ENCODE measurements at regions not wholly inside any gene's neighbourhood (a gene's known extent, or its start where the extent isn't known, plus 50 kb on each side); places are given as distances from the start of the nearest gene placed in this dataset.
"Not testable (repeated sequence)": the region's sequence is repeated elsewhere in the genome, so short reads cannot be mapped to it uniquely, and the experiment has no call there.

GRCh38 chr6:48961781-48962415 is 501.2 kb downstream of the MMUT start:
- no peak for DNase-seq (ENCODE audit: low read depth, low spot score)
- no peak for TF ChIP-seq SUZ12 (IDR thresholded peaks at IDR 0.05; ENCODE audit: extremely low read depth, insufficient read depth, insufficient read length)
- TF ChIP-seq YY1 (IDR thresholded peaks at IDR 0.05; ENCODE audit: insufficient read depth, insufficient read length), result no peak
- TF ChIP-seq ZNF274 (IDR thresholded peaks at IDR 0.05; ENCODE audit: low read depth, low read length), result no peak

DNA sequence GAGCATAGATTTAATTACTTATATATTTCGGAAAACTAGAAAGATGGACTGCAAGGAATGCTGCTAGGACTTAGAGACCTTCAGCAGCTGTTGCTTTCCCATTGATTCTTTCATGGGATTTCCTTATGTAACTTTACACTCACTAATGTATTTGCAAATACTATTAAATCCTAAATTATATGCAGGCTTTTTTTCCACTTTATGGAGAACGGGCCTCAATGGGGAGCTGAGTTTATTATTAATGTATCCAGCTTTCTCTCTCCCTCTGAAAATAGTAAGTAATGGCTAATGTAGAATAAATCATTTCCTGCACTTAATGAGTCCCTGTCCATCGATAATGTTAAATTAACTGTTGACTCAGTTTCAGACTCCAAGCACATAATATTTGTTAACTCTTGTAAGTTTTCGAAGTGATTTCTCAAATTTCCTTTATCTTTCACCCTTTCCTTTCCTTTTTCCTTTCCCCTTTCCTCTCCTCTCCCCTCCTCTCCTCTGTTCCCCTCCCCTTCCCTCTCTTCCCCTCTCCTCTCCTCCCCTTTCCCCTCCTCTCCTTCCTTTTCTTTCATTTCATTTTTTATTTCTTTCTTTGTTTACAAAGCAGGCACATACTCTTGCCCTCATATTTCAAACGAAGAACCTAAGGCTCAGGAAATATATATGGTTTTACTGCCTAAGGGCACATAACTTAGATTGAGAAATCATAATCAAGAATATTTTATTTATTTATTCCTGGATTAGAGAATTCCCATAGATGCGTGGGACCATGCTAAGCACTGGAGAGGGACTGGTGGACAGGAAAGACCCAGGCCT is 503.6 kb downstream of the MMUT start:
- DNase-seq (ENCODE audit: low read depth, low spot score), result no peak
- Histone ChIP-seq H3K27me3 (ENCODE audit: insufficient read depth, insufficient read length) (no peaks in the 10 kb centered on the region), H3K4me3 (ENCODE audit: insufficient read length, low read depth) (no peak overlapping the region), H3K4me1 (ENCODE audit: insufficient read depth, insufficient read length) (no peaks in the 10 kb centered on the region), H3K36me3 (ENCODE audit: insufficient read depth, insufficient read length, low read length) (no peaks in the 10 kb centered on the region), H3K9ac (ENCODE audit: insufficient read length, low read depth) (no peak overlapping the region), H3K9me3 (ENCODE audit: insufficient read depth, low read length) (no peaks in the 10 kb centered on the region)
- TF ChIP-seq SUZ12 (IDR thresholded peaks at IDR 0.05; ENCODE audit: extremely low read depth, insufficient read depth, insufficient read length) (no peak), YY1 (IDR thresholded peaks at IDR 0.05; ENCODE audit: insufficient read depth, insufficient read length) (no peak), ZNF274 (IDR thresholded peaks at IDR 0.05; ENCODE audit: low read depth, low read length) (no peak)

More at GRCh38 chr6:48961781-48962415, 501.2 kb downstream of the MMUT start:
- Histone ChIP-seq H3K4me1 (ENCODE audit: insufficient read depth, insufficient read length) (no peaks in the 10 kb centered on the region), H3K4me3 (ENCODE audit: insufficient read length, low read depth) (no peak overlapping the region), H3K27me3 (ENCODE audit: insufficient read depth, insufficient read length) (no peaks in the 10 kb centered on the region), H3K9me3 (ENCODE audit: insufficient read depth, low read length) (no peaks in the 10 kb centered on the region), H3K9ac (ENCODE audit: insufficient read length, low read depth) (no peak overlapping the region), H3K36me3 (ENCODE audit: insufficient read depth, insufficient read length, low read length) (no peaks in the 10 kb centered on the region)

- Histone ChIP-seq H3K9me3 (ENCODE audit: insufficient read depth, low read length) (no peaks in the 10 kb centered on the region), H3K27me3 (ENCODE audit: insufficient read depth, insufficient read length) (no peaks in the 10 kb centered on the region), H3K9ac (ENCODE audit: insufficient read length, low read depth) (no peak overlapping the region), H3K4me3 (ENCODE audit: insufficient read length, low read depth) (no peak overlapping the region), H3K36me3 (ENCODE audit: insufficient read depth, insufficient read length, low read length) (no peaks in the 10 kb centered on the region), H3K4me1 (ENCODE audit: insufficient read depth, insufficient read length) (no peaks in the 10 kb centered on the region)
- no peak for TF ChIP-seq ZNF274 (IDR thresholded peaks at IDR 0.05; ENCODE audit: low read depth, low read length)
- no peak for DNase-seq (ENCODE audit: low read depth, low spot score)
Observed at GRCh38 chr6:48957781-48958180, 505.3 kb downstream of the MMUT start.

GRCh38 chr6:48951917-48952316 is 511.1 kb downstream of the MMUT start:
- Histone ChIP-seq H3K27me3 (ENCODE audit: insufficient read depth, insufficient read length) (no peaks in the 10 kb centered on the region), H3K9me3 (ENCODE audit: insufficient read depth, low read length) (no peaks in the 10 kb centered on the region), H3K36me3 (ENCODE audit: insufficient read depth, insufficient read length, low read length) (no peaks in the 10 kb centered on the region), H3K9ac (ENCODE audit: insufficient read length, low read depth) (no peak overlapping the region), H3K4me3 (ENCODE audit: insufficient read length, low read depth) (no peak overlapping the region), H3K4me1 (ENCODE audit: insufficient read depth, insufficient read length) (no peaks in the 10 kb centered on the region)
- TF ChIP-seq SUZ12 (IDR thresholded peaks at IDR 0.05; ENCODE audit: extremely low read depth, insufficient read depth, insufficient read length), result no peak
- no peak for TF ChIP-seq ZNF274 (IDR thresholded peaks at IDR 0.05; ENCODE audit: low read depth, low read length)
- TF ChIP-seq YY1 (IDR thresholded peaks at IDR 0.05; ENCODE audit: insufficient read depth, insufficient read length), result no peak
- no peak for DNase-seq (ENCODE audit: low read depth, low spot score)

DNA sequence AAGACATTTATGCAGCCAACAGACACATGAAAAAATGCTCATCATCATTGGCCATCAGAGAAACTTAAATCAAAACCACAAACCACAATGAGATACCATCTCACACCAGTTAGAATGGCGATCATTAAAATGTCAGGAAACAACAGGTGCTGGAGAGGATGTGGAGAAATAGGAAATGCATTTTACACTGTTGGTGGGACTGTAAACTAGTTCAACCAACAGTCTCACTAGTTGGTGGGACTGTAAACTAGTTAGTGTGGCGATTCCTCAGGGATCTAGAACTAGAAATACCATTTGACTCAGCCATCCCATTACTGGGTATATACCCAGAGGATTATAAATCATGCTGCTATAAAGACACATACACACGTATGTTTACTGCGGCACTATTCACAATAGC is 518.8 kb downstream of the MMUT start:
- DNase-seq (ENCODE audit: low read depth, low spot score); H3K4me3 ChIP-seq (ENCODE audit: insufficient read length, low read depth); H3K4me1 ChIP-seq (ENCODE audit: insufficient read depth, insufficient read length); H3K9me3 ChIP-seq (ENCODE audit: insufficient read depth, low read length); H3K27me3 ChIP-seq (ENCODE audit: insufficient read depth, insufficient read length); H3K36me3 ChIP-seq (ENCODE audit: insufficient read depth, insufficient read length, low read length); H3K9ac ChIP-seq (ENCODE audit: insufficient read length, low read depth): not testable (repeated sequence)

DNA sequence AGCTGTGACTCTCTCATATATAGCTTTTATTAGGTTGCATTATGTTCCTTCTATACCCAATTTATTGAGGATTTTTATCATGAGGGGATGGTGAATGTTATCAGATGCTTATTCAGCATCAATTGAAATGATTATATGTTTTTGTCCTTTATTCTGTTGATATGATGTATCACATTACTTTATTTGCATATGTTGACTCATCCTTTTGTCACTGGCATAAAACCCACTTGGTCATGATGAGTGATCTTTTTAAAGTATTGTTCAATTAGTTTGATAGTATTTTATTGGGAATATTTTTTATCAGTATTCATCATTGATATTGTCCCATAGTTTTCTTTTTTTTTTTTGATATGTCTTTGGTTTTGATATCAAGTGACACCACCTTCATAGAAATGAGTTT is 529.9 kb downstream of the MMUT start:
- Histone ChIP-seq H3K9ac (ENCODE audit: insufficient read length, low read depth) (no peak overlapping the region), H3K4me3 (ENCODE audit: insufficient read length, low read depth) (no peak overlapping the region), H3K36me3 (ENCODE audit: insufficient read depth, insufficient read length, low read length) (no peaks in the 10 kb centered on the region), H3K4me1 (ENCODE audit: insufficient read depth, insufficient read length) (no peaks in the 10 kb centered on the region), H3K27me3 (ENCODE audit: insufficient read depth, insufficient read length) (no peaks in the 10 kb centered on the region), H3K9me3 (ENCODE audit: insufficient read depth, low read length) (no peaks in the 10 kb centered on the region)
- DNase-seq (ENCODE audit: low read depth, low spot score), result no peak
- TF ChIP-seq ZNF274 (IDR thresholded peaks at IDR 0.05; ENCODE audit: low read depth, low read length) (no peak), SUZ12 (IDR thresholded peaks at IDR 0.05; ENCODE audit: extremely low read depth, insufficient read depth, insufficient read length) (no peak), YY1 (IDR thresholded peaks at IDR 0.05; ENCODE audit: insufficient read depth, insufficient read length) (no peak)

GRCh38 chr6:48928937-48929336 is 534.1 kb downstream of the MMUT start:
- no peaks in the 10 kb centered on the region for H3K27me3 ChIP-seq (ENCODE audit: insufficient read depth, insufficient read length)

More at GRCh38 chr6:48928937-48929336, 534.1 kb downstream of the MMUT start:
- no peak for DNase-seq (ENCODE audit: low read depth, low spot score)
- TF ChIP-seq YY1 (IDR thresholded peaks at IDR 0.05; ENCODE audit: insufficient read depth, insufficient read length) (no peak), ZNF274 (IDR thresholded peaks at IDR 0.05; ENCODE audit: low read depth, low read length) (no peak), SUZ12 (IDR thresholded peaks at IDR 0.05; ENCODE audit: extremely low read depth, insufficient read depth, insufficient read length) (no peak)
- Histone ChIP-seq H3K4me3 (ENCODE audit: insufficient read length, low read depth) (no peak overlapping the region), H3K4me1 (ENCODE audit: insufficient read depth, insufficient read length) (no peaks in the 10 kb centered on the region), H3K9ac (ENCODE audit: insufficient read length, low read depth) (no peak overlapping the region), H3K36me3 (ENCODE audit: insufficient read depth, insufficient read length, low read length) (no peaks in the 10 kb centered on the region), H3K9me3 (ENCODE audit: insufficient read depth, low read length) (no peaks in the 10 kb centered on the region)

All from NT2/D1 (cell line).